ENCODE measurements at regions not wholly inside any gene's neighbourhood (a gene's known extent, or its start where the extent isn't known, plus 50 kb on each side); places are given as distances from the start of the nearest gene placed in this dataset.
A peak's percentile ranks its signal among the peaks of the same experiment; 100 is the strongest.
"Not testable (repeated sequence)": the region's sequence is repeated elsewhere in the genome, so short reads cannot be mapped to it uniquely, and the experiment has no call there.

GRCh38 chr17:70288540-70289290, 119.4 kb downstream of the KCNJ2 start:
- no peak for ATAC-seq
- no peaks in the 10 kb centered on the region for H3K9me3 ChIP-seq

GRCh38 chr17:70290770-70291169, 121.4 kb downstream of the KCNJ2 start:
- TF ChIP-seq, protein P1, sequence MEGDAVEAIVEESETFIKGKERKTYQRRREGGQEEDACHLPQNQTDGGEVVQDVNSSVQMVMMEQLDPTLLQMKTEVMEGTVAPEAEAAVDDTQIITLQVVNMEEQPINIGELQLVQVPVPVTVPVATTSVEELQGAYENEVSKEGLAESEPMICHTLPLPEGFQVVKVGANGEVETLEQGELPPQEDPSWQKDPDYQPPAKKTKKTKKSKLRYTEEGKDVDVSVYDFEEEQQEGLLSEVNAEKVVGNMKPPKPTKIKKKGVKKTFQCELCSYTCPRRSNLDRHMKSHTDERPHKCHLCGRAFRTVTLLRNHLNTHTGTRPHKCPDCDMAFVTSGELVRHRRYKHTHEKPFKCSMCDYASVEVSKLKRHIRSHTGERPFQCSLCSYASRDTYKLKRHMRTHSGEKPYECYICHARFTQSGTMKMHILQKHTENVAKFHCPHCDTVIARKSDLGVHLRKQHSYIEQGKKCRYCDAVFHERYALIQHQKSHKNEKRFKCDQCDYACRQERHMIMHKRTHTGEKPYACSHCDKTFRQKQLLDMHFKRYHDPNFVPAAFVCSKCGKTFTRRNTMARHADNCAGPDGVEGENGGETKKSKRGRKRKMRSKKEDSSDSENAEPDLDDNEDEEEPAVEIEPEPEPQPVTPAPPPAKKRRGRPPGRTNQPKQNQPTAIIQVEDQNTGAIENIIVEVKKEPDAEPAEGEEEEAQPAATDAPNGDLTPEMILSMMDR (IDR thresholded peaks at IDR 0.05) = no peak
- H3K4me3 ChIP-seq = no peak overlapping the region
- DNase-seq = no peak
- peaks cover 0 to 25% (median 3%) of the 10 kb centered on the region in 9 donors for H3K4me1 ChIP-seq
- H3K9me3 ChIP-seq = peaks cover 0 to 4% (median 0%) of the 10 kb centered on the region in 11 donors
- peak in 1 of 8 donors; percentile 37 for ATAC-seq
- no peak overlapping the region for H3K27ac ChIP-seq
- H3K36me3 ChIP-seq = no peaks in the 10 kb centered on the region
- 54 to 60% methylated on average over 2 of the region's 2 CpGs for WGBS, 2 donors
- no peaks in the 10 kb centered on the region for H3K27me3 ChIP-seq
- intact Hi-C loops (cut with DNase I) = no loop called here

More at GRCh38 chr17:70288540-70289290, 119.4 kb downstream of the KCNJ2 start:
- intact Hi-C loops (cut with DNase I) = no loop called here
- Histone ChIP-seq H3K27me3 (no peaks in the 10 kb centered on the region), H3K4me3 (no peak overlapping the region), H3K36me3 (no peaks in the 10 kb centered on the region), H3K27ac (peak overlapping the region in 1 of 10 donors; percentile 62), H3K4me1 (peaks cover 0 to 13% (median 0%) of the 10 kb centered on the region in 9 donors)
- WGBS, 2 donors = 84 to 90% methylated on average over 3 of the region's 3 CpGs
- TF ChIP-seq, protein P1 (IDR thresholded peaks at IDR 0.05) = no peak
- DNase-seq = no peak

GRCh38 chr17:70292366-70292765, 123.0 kb downstream of the KCNJ2 start:
- ATAC-seq (no peak), DNase-seq (no peak)
- 20 to 27% methylated on average over 1 of the region's 1 CpG for WGBS, 2 donors
- H3K27me3 ChIP-seq = no peaks in the 10 kb centered on the region
- H3K36me3 ChIP-seq = no peaks in the 10 kb centered on the region
- intact Hi-C loops (cut with DNase I) = no loop called here
- no peak overlapping the region for H3K27ac ChIP-seq
- no peak overlapping the region for H3K4me3 ChIP-seq
- TF ChIP-seq, protein P1 (IDR thresholded peaks at IDR 0.05) = no peak
- peaks cover 0 to 31% (median 3%) of the 10 kb centered on the region in 9 donors for H3K4me1 ChIP-seq
- H3K9me3 ChIP-seq = peaks cover 0 to 4% (median 0%) of the 10 kb centered on the region in 11 donors

GRCh38 chr17:70293564-70294310, 124.4 kb downstream of the KCNJ2 start:
- intact Hi-C loops (cut with DNase I) = not testable (repeated sequence)
- 88 to 95% methylated on average over 6 of the region's 6 CpGs for WGBS, 2 donors

More at GRCh38 chr17:70293564-70294310, 124.4 kb downstream of the KCNJ2 start:
- H3K4me3 ChIP-seq, DNase-seq, H3K27me3 ChIP-seq, ATAC-seq, H3K36me3 ChIP-seq, H3K9me3 ChIP-seq: not testable (repeated sequence)
- Histone ChIP-seq H3K4me1 (peaks cover 0 to 31% (median 3%) of the 10 kb centered on the region in 9 donors), H3K27ac (peak overlapping the region in 1 of 10 donors; percentile 71)
